GM18505 (cell line): ENCODE measurements at regions not wholly inside any gene's neighbourhood (a gene's known extent, or its start where the extent isn't known, plus 50 kb on each side); places are given as distances from the start of the nearest gene placed in this dataset.

Source experiments
- ATAC-seq: cut with Tn5 transposase; IDR thresholded peaks from one replicate; pipeline ENCODE4 v1.9.1; 2021; ENCODE audit not compliant: unreplicated experiment
- POLR2A ChIP-seq: IDR thresholded peaks from 4 replicates; pipeline ENCODE4 v1.6.1; 2011; ENCODE audit warnings: borderline replicate concordance; ENCODE audit not compliant: insufficient read depth, insufficient read length; ENCODE audit errors: extremely low read depth

GRCh38 chr12:40172879-40173278 is 51.9 kb upstream of the LRRK2 start:
- no peak for TF ChIP-seq POLR2A
- no peak for ATAC-seq

DNA sequence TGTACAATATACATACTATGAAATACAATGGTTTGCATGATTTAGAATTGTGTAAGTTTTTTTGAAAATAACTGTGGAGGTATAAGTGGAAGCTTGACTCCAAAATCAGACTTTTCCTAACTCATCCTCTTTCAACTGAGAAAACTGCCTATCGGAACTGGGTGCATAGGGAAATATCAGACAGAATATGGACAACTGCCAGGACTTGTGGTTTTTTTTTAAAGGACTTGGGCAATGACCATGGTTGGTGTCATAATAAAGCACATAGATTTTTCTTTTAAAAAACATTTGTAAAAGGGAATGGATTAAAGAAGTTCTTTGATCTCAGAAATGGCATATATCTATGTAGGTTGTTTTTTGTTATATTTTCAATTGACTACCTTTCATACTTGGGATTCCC is 53.3 kb upstream of the LRRK2 start:
- ATAC-seq = no peak
- TF ChIP-seq POLR2A = no peak

DNA sequence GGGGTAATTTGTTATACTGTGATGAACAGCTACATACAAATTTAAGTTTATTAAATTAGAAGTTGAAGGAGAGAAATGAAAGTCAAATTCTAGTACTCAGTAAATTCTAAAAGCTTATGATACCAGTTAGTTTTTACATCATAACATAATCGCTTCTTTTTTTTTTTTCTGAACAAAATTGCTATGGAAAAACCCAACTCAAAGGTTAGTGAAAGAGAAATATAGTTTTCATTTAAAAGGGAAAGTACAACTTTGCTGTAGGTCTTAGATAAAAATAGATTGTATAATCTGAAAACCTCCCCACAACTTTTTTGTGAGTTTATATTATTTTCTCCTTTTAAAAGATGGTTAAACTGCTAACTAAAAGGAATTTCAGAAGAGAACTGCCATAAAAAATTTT is 53.7 kb upstream of the LRRK2 start:
- no peak for ATAC-seq
- TF ChIP-seq POLR2A = no peak

DNA sequence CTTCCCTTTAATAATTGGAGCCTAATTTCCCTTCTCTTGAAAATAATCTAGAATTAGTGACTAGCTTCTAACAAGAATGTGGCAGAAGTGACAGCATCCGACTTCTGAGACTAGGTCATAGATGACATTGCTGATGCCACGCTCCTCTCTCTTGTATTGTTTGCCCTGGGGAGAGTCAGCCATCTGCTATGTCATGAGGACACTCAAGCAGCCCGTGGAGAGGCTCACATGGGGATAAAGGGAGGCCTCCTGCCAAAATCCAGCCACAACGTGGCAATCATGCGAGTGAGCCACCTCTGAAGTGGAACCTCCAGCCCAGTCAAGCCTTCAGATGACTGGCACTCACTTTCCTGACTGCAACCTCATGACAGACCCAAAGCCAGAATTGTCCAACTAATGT is 54.2 kb upstream of the LRRK2 start:
- ATAC-seq = no peak
- TF ChIP-seq POLR2A = no peak

- peak; percentile 96 for ATAC-seq
- TF ChIP-seq POLR2A = no peak
Observed at GRCh38 chr12:40168868-40169267, 55.9 kb upstream of the LRRK2 start.

DNA sequence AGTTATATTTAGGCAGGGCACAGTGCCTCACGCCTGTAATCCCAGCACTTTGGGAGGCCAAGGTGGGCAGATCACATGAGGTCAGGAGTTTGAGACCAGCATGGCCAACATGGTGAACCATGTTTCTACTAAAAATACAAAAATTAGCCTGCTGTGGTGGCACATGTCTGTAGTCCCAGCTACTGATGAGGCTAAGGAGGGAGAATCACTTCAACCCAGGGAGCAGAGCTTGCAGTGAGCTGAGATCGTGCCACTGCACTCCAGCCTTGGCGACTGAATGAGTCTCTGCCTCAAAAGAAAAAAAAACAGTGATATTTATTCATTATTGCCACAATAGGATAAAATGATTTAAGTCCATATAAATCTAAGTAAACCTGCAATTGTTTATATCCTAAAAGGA is 56.4 kb upstream of the LRRK2 start:
- peak; percentile 23 for ATAC-seq

GRCh38 chr12:40168001-40168400 is 56.8 kb upstream of the LRRK2 start:
- peak; percentile 53 for ATAC-seq
- no peak for TF ChIP-seq POLR2A

GRCh38 chr12:40165179-40165578 is 59.3 kb upstream of the SLC2A13 start:
- ATAC-seq = no peak
- TF ChIP-seq POLR2A = no peak

DNA sequence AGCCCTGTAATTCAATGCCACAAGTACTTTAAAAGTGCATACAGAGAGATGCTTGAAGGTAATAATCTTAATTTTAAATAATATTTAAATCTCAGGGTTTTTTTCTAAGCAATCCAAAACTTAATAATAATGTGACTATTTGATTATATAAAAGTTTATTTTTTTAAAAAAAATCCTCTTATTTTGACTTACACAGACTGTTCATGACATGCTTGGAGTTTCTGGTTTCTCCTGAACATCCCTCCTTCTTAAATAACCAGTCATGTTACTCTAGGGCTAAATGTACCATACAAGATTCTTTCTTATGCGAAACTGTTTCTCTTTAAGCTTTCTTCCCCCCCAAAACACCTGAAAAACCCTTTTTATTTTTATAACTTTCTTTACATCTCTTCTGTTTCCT is 58.2 kb upstream of the SLC2A13 start:
- TF ChIP-seq POLR2A = no peak
- ATAC-seq = no peak

- TF ChIP-seq POLR2A = no peak
- ATAC-seq = no peak
Observed at GRCh38 chr12:40162033-40162432, 56.2 kb upstream of the SLC2A13 start.

- peak; percentile 70 for ATAC-seq
- no peak for TF ChIP-seq POLR2A
Observed at GRCh38 chr12:40158592-40159111, 52.8 kb upstream of the SLC2A13 start.

DNA sequence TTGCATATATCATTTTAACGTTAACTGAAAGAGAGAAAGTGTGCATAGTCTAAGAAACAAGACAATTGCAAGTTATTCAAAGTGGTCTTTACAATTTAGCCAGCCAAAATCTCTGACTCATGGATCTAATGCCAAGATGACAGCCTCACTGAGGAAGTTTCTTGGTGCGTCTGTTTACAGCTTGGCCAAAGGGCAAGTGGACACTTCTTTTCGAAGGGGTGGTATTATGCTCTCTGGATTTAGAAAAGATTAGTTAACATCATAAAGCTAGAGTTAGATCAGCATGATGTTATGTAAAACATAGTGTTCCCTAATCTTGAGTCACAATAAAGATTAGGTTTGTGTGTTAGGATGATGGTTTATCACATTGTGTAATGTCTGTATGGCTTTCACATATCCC is 51.5 kb upstream of the SLC2A13 start:
- no peak for ATAC-seq
- TF ChIP-seq POLR2A = no peak

DNA sequence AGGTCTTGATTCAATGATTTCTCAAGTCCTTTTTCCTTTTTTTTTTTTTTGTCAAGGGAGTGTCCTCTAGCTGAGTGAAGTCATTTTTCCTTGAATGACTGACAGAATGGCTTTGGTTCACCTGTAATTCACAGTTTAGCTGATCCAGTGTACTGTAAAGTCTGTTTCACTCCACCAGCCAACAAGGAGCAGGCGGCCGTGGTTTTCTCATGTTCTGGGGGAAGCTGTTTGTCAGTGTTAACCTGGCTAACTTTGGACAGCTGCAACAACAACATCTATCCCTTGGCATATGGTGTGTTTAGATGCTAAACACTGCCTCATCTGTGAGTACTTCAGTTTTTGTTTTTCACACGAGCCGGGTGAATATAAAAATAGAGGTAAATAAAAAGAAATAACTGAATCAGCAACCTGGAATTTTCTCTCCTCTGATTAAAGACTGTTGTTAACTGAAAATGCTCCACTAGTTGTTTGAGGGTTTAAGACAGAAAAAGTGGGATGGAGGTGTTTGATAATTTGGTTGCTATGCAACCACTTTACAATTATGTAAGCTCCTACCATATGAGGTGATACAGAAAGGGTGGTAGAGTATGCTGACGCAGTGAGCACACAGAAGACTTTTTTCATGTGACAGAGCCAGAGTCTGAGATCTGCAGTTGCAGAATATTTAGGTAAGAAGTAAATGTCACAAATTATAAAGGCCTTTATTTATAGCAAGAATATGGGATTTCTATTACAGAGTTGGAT is 50.3 kb upstream of the SLC2A13 start:
- no peak for ATAC-seq
- TF ChIP-seq POLR2A = no peak
